Activated CD8-positive, alpha-beta memory T cell treated with anti-CD3 and anti-CD28 coated beads for 36 hours (primary cell): ENCODE measurements at regions not wholly inside any gene's neighbourhood (a gene's known extent, or its start where the extent isn't known, plus 50 kb on each side); places are given as distances from the start of the nearest gene placed in this dataset.

Experiments
- CTCF ChIA-PET: fragments of 350-600 bp; sonication (Branson Sonifier 250); formaldehyde crosslinking; loops from one replicate; lab custom pipeline; 2021; ENCODE audit warnings: antibody characterized with exemption; lab: Charles Lee
- POLR2A ChIA-PET: fragments of 350-600 bp; sonication (Branson Sonifier 250); formaldehyde crosslinking; loops from one replicate; lab custom pipeline; 2021; ENCODE audit warnings: antibody characterized with exemption; lab: Charles Lee

DNA sequence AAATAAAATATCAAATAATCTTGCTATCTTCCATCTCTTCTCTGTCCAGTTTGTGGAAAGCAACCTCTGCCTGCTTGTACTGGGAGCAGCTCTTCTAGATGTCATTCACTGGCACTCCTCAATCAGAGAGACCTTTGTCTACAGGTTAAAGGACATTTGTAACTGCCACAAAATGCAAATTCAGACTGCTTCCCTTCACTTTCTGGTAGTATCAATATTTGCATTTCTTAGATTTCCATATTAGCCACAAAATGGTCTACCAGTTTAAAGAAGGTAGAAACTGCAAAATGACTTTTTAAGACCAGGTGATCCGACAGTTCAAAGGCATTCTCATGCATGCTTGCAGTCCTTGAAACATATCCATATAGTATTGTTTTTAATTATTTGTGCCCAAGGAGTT is 51.7 kb upstream of the RCN1 start:
- ChIA-PET CTCF (no interaction called here), POLR2A (no interaction called here)

- ChIA-PET CTCF (no interaction called here), POLR2A (no interaction called here)
Measured at GRCh38 chr11:32034680-32035079, 56.2 kb upstream of the RCN1 start.

DNA sequence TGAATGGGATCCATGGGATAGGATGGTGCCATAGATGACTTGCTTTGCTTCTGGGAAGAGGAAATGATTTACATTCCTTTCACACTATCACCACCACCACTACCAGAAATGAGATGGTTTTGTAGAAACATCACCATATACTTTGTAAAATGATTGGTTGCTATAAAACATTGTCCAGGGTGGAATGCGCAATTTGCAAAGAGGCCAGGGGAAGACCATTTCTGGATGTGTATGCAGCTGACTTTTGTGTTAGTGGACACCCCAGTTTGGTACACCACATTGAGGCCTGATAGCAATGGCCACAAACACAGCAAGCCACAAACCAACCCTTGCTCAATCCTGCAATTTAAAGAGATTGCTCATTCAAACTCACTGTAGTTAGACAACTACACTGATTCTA is 56.7 kb upstream of the RCN1 start:
- POLR2A ChIA-PET: no interaction called here
- CTCF ChIA-PET: interaction anchor here (0.5 kb wide), 1 partner anchor 259 kb away, joined by 3 read pairs; no protein-coding TSS in a partner anchor

GRCh38 chr11:32033491-32033890 is 57.4 kb upstream of the RCN1 start:
- ChIA-PET CTCF (interaction anchor here (0.5 kb wide), 1 partner anchor 259 kb away, joined by 3 read pairs; no protein-coding TSS in a partner anchor), POLR2A (no interaction called here)

DNA sequence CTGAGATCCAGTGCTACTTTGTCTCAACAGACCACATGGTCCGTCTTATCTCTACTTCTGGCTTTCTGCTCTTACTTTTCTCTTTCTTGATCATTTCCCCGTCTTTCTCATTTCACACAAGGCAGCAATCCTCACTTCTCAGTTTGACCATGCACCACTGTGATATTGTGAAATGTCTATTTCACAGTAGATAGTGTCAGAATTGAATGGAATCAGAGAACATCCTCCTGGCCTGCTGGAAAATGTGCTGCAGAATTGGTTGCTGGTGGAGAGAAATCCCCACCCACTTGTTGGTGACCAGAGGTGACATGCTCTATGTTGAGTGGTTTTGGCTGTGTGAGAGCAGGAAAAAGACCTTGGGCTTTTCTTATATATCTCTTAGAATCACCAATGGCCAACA is 57.8 kb upstream of the RCN1 start:
- ChIA-PET POLR2A (no interaction called here), CTCF (no interaction called here)

- ChIA-PET POLR2A (no interaction called here), CTCF (no interaction called here)
Measured at GRCh38 chr11:32032478-32032877, 58.4 kb upstream of the RCN1 start.

GRCh38 chr11:32032052-32032451 is 58.8 kb upstream of the RCN1 start:
- POLR2A ChIA-PET: no interaction called here
- CTCF ChIA-PET: no interaction called here

DNA sequence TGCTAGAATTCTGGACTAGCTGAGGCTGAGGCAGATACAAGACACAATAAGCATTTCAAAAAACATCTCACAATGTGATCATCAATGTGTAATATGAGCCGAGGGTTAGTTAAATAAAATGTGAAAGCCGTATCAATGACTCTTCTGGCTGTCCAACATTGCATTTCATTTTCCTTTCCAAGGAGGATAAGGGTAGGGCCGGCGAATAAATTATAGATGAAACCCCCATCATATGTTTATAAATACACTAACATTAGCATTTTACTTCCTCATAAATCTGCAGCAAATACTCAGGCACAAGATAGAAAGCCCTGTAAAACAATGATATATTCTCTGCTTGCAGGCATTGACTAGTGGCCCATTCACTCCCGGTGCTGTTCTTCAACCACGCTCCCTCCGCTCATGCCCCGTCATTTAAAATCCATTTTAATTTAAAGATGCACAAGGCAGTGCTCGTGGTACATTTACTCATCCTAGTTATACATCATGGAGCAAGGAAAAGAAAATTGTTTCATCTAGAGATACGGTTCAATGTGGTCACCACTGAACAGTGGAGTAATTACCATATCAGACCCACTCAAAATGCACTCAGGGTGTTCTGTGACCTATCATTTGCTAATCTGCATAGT is 59.9 kb upstream of the RCN1 start:
- ChIA-PET CTCF (no interaction called here), POLR2A (no interaction called here)

DNA sequence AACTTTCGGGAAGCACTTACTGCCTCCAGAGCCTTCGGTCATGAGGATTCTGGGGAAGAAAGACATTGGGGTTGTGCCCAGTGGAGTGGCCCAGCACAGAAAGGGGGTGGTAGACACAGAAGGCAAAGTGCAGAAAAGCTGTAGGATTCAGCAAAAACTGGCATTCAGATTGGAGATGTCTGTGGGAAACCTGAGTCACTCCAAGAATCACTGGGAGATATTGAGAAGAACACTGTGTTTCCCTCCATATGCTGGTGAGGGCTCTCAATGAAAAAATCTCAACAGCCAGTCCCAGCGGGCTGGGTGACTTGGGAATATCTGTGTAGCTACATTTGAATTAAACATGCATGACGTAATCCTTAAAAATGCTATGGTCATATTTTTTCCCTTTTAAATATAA is 61.2 kb upstream of the RCN1 start:
- CTCF ChIA-PET: no interaction called here
- POLR2A ChIA-PET: no interaction called here

DNA sequence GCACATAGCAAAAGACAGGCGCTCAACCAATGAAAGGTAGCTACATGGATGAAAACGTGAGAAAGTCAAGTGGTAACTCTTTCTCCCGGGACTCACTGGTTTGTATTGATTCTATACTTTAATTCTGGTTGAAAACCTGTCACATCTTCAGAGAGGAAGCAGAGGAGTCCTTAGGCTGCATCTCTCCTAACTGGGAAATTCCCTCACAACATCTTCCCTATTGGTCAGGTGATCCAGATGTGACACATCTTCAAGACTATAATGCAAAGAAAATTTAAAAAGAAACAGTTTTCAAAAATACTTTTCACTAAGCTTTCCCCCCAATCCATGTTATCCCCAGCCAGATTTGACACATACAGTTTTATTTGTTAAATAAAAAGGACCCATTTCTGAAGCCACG is 62.7 kb upstream of the RCN1 start:
- CTCF ChIA-PET: no interaction called here
- POLR2A ChIA-PET: no interaction called here

DNA sequence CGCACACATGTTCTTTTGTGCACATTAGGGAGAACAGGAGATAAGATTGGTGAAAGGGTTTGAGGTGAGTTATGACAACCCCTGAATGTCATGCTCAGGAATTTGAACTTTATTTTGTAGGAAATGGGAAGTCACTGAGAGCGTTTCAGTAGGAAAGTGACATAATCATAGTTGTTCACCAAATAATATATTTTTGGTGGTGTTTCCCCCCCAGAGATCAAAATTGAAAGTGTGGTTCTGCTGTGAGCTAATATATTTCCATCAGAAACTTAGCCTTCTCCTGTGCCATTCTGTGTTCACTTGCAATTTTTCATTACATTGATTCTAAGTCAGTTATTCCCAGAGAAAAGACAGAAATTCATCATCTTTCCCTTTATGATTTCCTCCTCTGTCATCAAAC is 64.1 kb upstream of the RCN1 start:
- ChIA-PET POLR2A (no interaction called here), CTCF (no interaction called here)

DNA sequence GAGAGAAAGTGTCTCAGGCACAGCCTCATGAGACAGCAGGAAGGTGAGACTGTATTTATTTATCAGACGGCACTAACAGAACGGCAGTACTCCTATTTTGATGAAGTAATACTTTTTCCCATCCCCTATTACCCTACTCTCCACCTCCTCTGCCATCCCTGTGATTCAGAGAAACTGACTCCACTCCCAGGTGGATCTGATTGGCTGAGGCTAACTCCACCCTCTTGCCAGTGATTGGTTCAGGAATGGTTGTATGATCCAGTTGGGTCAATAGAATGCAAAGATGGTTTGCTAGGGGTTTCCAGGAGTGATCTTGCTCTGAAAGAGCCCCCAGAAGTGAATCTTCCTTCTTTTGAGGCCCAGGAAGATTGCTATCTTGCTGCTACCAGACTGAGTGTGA is 65.9 kb upstream of the RCN1 start:
- ChIA-PET POLR2A (no interaction called here), CTCF (no interaction called here)

DNA sequence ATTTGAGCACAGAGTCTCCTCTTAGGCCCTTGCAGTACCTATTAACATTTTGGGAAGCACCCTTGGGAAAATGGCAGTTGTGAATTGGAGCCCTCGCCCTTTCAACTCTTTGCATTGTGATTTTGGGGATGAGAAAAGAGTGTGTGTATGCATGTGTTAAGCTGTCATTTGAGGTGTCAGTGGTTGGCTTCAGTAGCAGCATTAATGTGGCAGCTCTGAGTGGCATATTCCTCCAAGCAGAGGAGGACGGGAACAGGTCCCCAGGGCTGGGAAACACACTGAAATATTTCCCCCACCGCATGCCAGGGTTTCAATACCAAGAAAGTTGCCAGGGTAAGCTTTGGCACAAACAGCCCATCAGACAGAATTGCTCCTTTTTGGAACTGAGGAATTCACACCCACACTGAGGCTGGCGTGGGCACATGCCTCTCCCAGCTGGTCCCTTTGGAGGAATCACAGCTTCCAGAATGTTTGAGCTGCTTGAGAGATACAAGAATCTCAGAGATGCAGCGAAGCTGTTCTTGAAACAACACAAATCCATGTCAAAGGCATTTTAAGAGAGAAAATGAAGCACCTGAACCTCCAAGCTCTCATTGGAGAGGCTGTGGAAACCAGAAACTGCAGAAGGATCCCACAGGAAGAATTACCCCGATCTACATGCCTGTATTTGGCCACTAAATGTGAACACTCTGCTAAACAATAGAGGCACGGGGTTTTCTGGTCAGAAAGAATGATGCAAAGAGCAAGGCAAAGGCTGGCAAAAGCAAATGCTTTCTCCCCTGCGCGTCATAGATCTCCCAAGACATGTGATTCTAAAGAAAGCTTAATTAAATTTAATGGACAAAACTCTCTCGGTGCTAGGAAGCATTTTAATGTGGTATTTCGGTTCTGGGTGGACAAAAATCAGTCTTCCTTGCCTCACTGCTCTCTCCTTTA is 67.2 kb upstream of the RCN1 start:
- ChIA-PET POLR2A (no interaction called here), CTCF (no interaction called here)

GRCh38 chr11:32018672-32019071 is 72.2 kb upstream of the RCN1 start:
- CTCF ChIA-PET: no interaction called here

GRCh38 chr11:32016111-32016510 is 74.8 kb upstream of the RCN1 start:
- ChIA-PET POLR2A (no interaction called here), CTCF (no interaction called here)

More at GRCh38 chr11:32018672-32019071, 72.2 kb upstream of the RCN1 start:
- POLR2A ChIA-PET: no interaction called here

- POLR2A ChIA-PET: no interaction called here
Measured at GRCh38 chr11:32015427-32015826, 75.4 kb upstream of the RCN1 start.

DNA sequence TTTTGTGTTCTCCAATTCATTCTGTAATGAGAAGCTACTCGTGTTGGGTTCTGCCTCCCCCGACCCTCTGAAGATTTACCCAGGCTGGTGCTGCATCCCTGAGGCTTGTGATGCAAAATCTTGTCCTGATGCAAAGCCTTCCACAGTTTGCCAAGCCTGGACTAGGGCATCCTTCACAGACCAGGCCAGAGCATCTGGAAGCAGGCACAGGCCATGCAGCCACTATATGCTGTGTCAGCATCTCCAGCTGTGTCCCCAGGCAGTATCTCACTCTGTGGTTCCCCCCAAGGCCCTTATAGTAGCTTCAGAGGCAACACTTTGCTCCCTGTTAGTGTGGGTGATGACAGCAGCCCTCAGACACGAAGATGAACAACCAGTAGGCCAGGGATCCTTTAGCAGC is 77.3 kb upstream of the RCN1 start:
- CTCF ChIA-PET: no interaction called here
- POLR2A ChIA-PET: no interaction called here

More at GRCh38 chr11:32015427-32015826, 75.4 kb upstream of the RCN1 start:
- CTCF ChIA-PET: no interaction called here

DNA sequence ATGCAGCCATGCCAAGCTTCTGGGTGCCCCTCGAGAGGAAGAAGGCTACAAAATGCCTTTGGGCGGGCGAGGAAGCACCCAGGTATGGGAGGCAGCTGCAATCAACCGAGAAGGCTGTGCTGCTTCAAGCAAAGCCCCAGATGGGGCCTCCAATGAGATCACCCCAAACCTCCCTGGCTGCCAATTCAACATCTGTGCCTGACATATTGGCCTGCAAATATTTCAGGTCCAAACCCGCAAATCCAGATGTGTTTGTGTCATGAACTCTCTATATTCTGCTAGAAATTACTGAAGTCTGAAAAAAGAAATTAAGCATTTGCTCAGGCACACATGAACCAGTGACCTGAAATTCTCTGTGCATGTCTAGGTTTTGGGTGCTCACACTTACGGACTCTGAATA is 78.8 kb upstream of the RCN1 start:
- ChIA-PET POLR2A (no interaction called here), CTCF (no interaction called here)

GRCh38 chr11:32008880-32009551 is 81.9 kb upstream of the RCN1 start:
- ChIA-PET POLR2A (no interaction called here), CTCF (no interaction called here)

GRCh38 chr11:32006799-32007388 is 84.0 kb upstream of the RCN1 start:
- CTCF ChIA-PET: interaction anchor here (0.6 kb wide), 1 partner anchor 95 kb away, joined by 3 read pairs; no protein-coding TSS in a partner anchor
- POLR2A ChIA-PET: no interaction called here
